MCF 10A (cell line): ENCODE measurements at regions not wholly inside any gene's neighbourhood (a gene's known extent, or its start where the extent isn't known, plus 50 kb on each side); places are given as distances from the start of the nearest gene placed in this dataset.

Experiments
- BruUV-seq: library from RNA; stranded (reverse); fragments of 400-500 nt; replicated peaks from 2 replicates; lab custom pipeline; 2021; lab: Mats Ljungman, UMichigan
- CTCF ChIA-PET: fragments of 300-600 bp; sonication (Branson Sonifier 250); formaldehyde crosslinking; extraction: SDS; loops from one replicate; lab custom pipeline; 2021; ENCODE audit warnings: antibody characterized with exemption, inconsistent platforms; lab: Yijun Ruan, JAX
- POLR2A ChIA-PET: fragments of 300-600, 350-650 bp; sonication (Branson Sonifier 250); formaldehyde crosslinking; extraction: SDS; loops from one replicate; lab custom pipeline; 2020; ENCODE audit warnings: antibody characterized with exemption, inconsistent platforms; lab: Yijun Ruan, JAX
- DNase-seq: peaks from one replicate; pipeline ENCODE4 v3.0.0-alpha.2; 2018; ENCODE audit not compliant: unreplicated experiment
- H3K27ac Mint-ChIP-seq: one replicate; pipeline ENCODE4 v1.8.0; 2022; ENCODE audit warnings: mild to moderate bottlenecking, low read depth, mixed read lengths; ENCODE audit not compliant: unreplicated experiment
- H3K27me3 Mint-ChIP-seq: one replicate; pipeline ENCODE4 v1.8.0; 2022; ENCODE audit warnings: mixed read lengths; ENCODE audit not compliant: insufficient read depth, unreplicated experiment
- H3K36me3 Mint-ChIP-seq: one replicate; pipeline ENCODE4 v1.8.0; 2022; ENCODE audit warnings: mild to moderate bottlenecking, moderate library complexity, mixed read lengths; ENCODE audit not compliant: insufficient read depth, unreplicated experiment
- H3K4me1 Mint-ChIP-seq: one replicate; pipeline ENCODE4 v1.8.0; 2022; ENCODE audit warnings: mixed read lengths; ENCODE audit not compliant: insufficient read depth, unreplicated experiment
- H3K4me3 Mint-ChIP-seq: one replicate; pipeline ENCODE4 v1.8.0; 2022; ENCODE audit warnings: mild to moderate bottlenecking, moderate library complexity, mixed read lengths; ENCODE audit not compliant: unreplicated experiment
- H3K9me3 Mint-ChIP-seq: one replicate; pipeline ENCODE4 v1.8.0; 2022; ENCODE audit warnings: mixed read lengths; ENCODE audit not compliant: unreplicated experiment
- CTCF ChIP-seq: fragments of 200-600 bp; IDR thresholded peaks from one replicate; pipeline ENCODE4 v1.8.0; 2022; ENCODE audit warnings: antibody characterized with exemption, mild to moderate bottlenecking; ENCODE audit not compliant: unreplicated experiment
- intact Hi-C: fragments of 100-400 bp; cut with micrococcal nuclease; formaldehyde crosslinking; loops from 2 replicates; pipeline ENCODE4 v1.14.1; 2022

- Mint-ChIP-seq H3K27ac (no peak overlapping the region), H3K9me3 (no peaks in the 10 kb centered on the region), H3K4me1 (no peaks in the 10 kb centered on the region), H3K27me3 (no peaks in the 10 kb centered on the region), H3K4me3 (no peak overlapping the region), H3K36me3 (no peaks in the 10 kb centered on the region)
- CTCF ChIA-PET, result no interaction called here
- BruUV-seq, result no TSS peak
- TF ChIP-seq CTCF, result no peak
- intact Hi-C loops, result loop anchor here (5.0 kb wide), 1 partner anchor 1091 kb away; no protein-coding TSS in a partner anchor
- POLR2A ChIA-PET, result no interaction called here
- no peak for DNase-seq
Measured at GRCh38 chr4:14743601-14744000, 258.7 kb upstream of the CPEB2 start.

- ChIA-PET CTCF (no interaction called here), POLR2A (no interaction called here)
- Mint-ChIP-seq H3K27ac (no peak overlapping the region), H3K27me3 (no peaks in the 10 kb centered on the region), H3K36me3 (no peaks in the 10 kb centered on the region), H3K9me3 (no peaks in the 10 kb centered on the region), H3K4me1 (no peaks in the 10 kb centered on the region), H3K4me3 (no peak overlapping the region)
- no peak for DNase-seq
- intact Hi-C loops, result loop anchor here (5.0 kb wide), 1 partner anchor 1092 kb away; no protein-coding TSS in a partner anchor
- BruUV-seq, result no TSS peak
- no peak for TF ChIP-seq CTCF
Measured at GRCh38 chr4:14744346-14744745, 257.9 kb upstream of the CPEB2 start.

- Mint-ChIP-seq H3K27ac (no peak overlapping the region), H3K4me1 (no peaks in the 10 kb centered on the region), H3K36me3 (no peaks in the 10 kb centered on the region), H3K27me3 (no peaks in the 10 kb centered on the region), H3K4me3 (no peak overlapping the region), H3K9me3 (peaks cover 5% of the 10 kb centered on the region)
- BruUV-seq, result no TSS peak
- DNase-seq, result peak; percentile 64
- CTCF ChIA-PET, result interaction anchor here (0.6 to 1.6 kb wide), 20 partner anchors 18 to 1265 kb away, joined by 3 to 16 read pairs (median 4); no protein-coding TSS in a partner anchor
- intact Hi-C loops, result loop anchor here (1.0 kb wide), 3 partner anchors 252 to 412 kb away; partner anchors contain the start of gene CPEB2
- POLR2A ChIA-PET, result interaction anchor here (0.7 to 2.2 kb wide), 7 partner anchors 8 to 256 kb away, joined by 3 to 17 read pairs (median 5); partner anchors contain the start of gene CPEB2
- peak; percentile 25 for TF ChIP-seq CTCF
Measured at GRCh38 chr4:14749910-14750309, 252.4 kb upstream of the CPEB2 start.

GRCh38 chr4:14752341-14753046 lies 249.8 kb upstream of the CPEB2 start:
- Mint-ChIP-seq H3K27ac (no peak overlapping the region), H3K9me3 (peaks cover 5% of the 10 kb centered on the region), H3K4me3 (no peak overlapping the region), H3K27me3 (no peaks in the 10 kb centered on the region), H3K4me1 (no peaks in the 10 kb centered on the region), H3K36me3 (no peaks in the 10 kb centered on the region)
- no peak for DNase-seq
- no peak for TF ChIP-seq CTCF
- POLR2A ChIA-PET, result interaction anchor here (1.4 kb wide), 1 partner anchor 251 kb away, joined by 5 read pairs; no protein-coding TSS in a partner anchor
- intact Hi-C loops, result no loop called here
- CTCF ChIA-PET, result no interaction called here
- no TSS peak for BruUV-seq
